H1 (cell line): ENCODE measurements at regions not wholly inside any gene's neighbourhood (a gene's known extent, or its start where the extent isn't known, plus 50 kb on each side); places are given as distances from the start of the nearest gene placed in this dataset.

ENCODE experiments used
- ATF2 ChIP-seq: IDR thresholded peaks from 2 replicates; pipeline ENCODE4 v1.6.1; 2012; ENCODE audit warnings: low read length, inconsistent platforms
- MAX ChIP-seq: IDR thresholded peaks from 2 replicates; pipeline ENCODE4 v1.6.1; 2012; ENCODE audit warnings: inconsistent platforms

- no peak for TF ChIP-seq ATF2
- TF ChIP-seq MAX, result no peak
Observed at GRCh38 chr2:100708333-100708732, 111.6 kb upstream of the NPAS2 start (continued).
